ENCODE measurements at regions not wholly inside any gene's neighbourhood (a gene's known extent, or its start where the extent isn't known, plus 50 kb on each side); places are given as distances from the start of the nearest gene placed in this dataset.
A peak's percentile ranks its signal among the peaks of the same experiment; 100 is the strongest.
"Not testable (repeated sequence)": the region's sequence is repeated elsewhere in the genome, so short reads cannot be mapped to it uniquely, and the experiment has no call there.

- DNase-seq (ENCODE audit: low read depth), result no peak
These were observed 366.3 kb downstream of the RPS6KC1 start for GRCh38 chr1:213417225-213417820.

GRCh38 chr1:213417846-213418245 lies 366.8 kb downstream of the RPS6KC1 start:
- DNase-seq (ENCODE audit: low read depth), result no peak

GRCh38 chr1:213418268-213419071 lies 367.4 kb downstream of the RPS6KC1 start:
- peak; percentile 6 for DNase-seq (ENCODE audit: low read depth)

GRCh38 chr1:213419401-213420030 lies 368.5 kb downstream of the RPS6KC1 start:
- DNase-seq (ENCODE audit: low read depth), result no peak

- not testable (repeated sequence) for DNase-seq (ENCODE audit: low read depth)
These were observed 370.1 kb downstream of the RPS6KC1 start for GRCh38 chr1:213421178-213421577.

GRCh38 chr1:213423041-213423440 lies 372.0 kb downstream of the RPS6KC1 start:
- no peak for DNase-seq (ENCODE audit: low read depth)

GRCh38 chr1:213423605-213424004 lies 372.6 kb downstream of the RPS6KC1 start:
- DNase-seq (ENCODE audit: low read depth), result no peak

- no peak for DNase-seq (ENCODE audit: low read depth)
These were observed 374.5 kb downstream of the RPS6KC1 start for GRCh38 chr1:213425376-213426030.

- DNase-seq (ENCODE audit: low read depth), result no peak
These were observed 378.6 kb downstream of the RPS6KC1 start for GRCh38 chr1:213429642-213430041.

- DNase-seq (ENCODE audit: low read depth), result no peak
These were observed 384.7 kb downstream of the RPS6KC1 start for GRCh38 chr1:213435715-213436114.

- DNase-seq (ENCODE audit: low read depth), result no peak
These were observed 387.3 kb downstream of the RPS6KC1 start for GRCh38 chr1:213438339-213438738.

GRCh38 chr1:213439703-213440102 lies 388.7 kb downstream of the RPS6KC1 start:
- no peak for DNase-seq (ENCODE audit: low read depth)

GRCh38 chr1:213440766-213441165 lies 389.7 kb downstream of the RPS6KC1 start:
- no peak for DNase-seq (ENCODE audit: low read depth)

- DNase-seq (ENCODE audit: low read depth), result no peak
These were observed 392.4 kb downstream of the RPS6KC1 start for GRCh38 chr1:213443415-213443814.

GRCh38 chr1:213444224-213444623 lies 393.2 kb downstream of the RPS6KC1 start:
- no peak for DNase-seq (ENCODE audit: low read depth)

GRCh38 chr1:213446496-213446895 lies 395.5 kb downstream of the RPS6KC1 start:
- DNase-seq (ENCODE audit: low read depth), result no peak

GRCh38 chr1:213448360-213448759 lies 397.3 kb downstream of the RPS6KC1 start:
- DNase-seq (ENCODE audit: low read depth), result no peak

- DNase-seq (ENCODE audit: low read depth), result no peak
These were observed 397.7 kb downstream of the RPS6KC1 start for GRCh38 chr1:213448776-213449175.

GRCh38 chr1:213452501-213452900 lies 401.5 kb downstream of the RPS6KC1 start:
- no peak for DNase-seq (ENCODE audit: low read depth)

- no peak for DNase-seq (ENCODE audit: low read depth)
These were observed 406.1 kb downstream of the RPS6KC1 start for GRCh38 chr1:213457186-213457585.

GRCh38 chr1:213457733-213458132 lies 406.7 kb downstream of the RPS6KC1 start:
- DNase-seq (ENCODE audit: low read depth), result no peak

- not testable (repeated sequence) for DNase-seq (ENCODE audit: low read depth)
These were observed 411.3 kb downstream of the RPS6KC1 start for GRCh38 chr1:213462374-213462773.

All from forelimb muscle (tissue), 1 donor.